BJ (cell line): ENCODE measurements at regions not wholly inside any gene's neighbourhood (a gene's known extent, or its start where the extent isn't known, plus 50 kb on each side); places are given as distances from the start of the nearest gene placed in this dataset.

Experiments used
- CTCF ChIA-PET: fragments of 350-600 bp; formaldehyde crosslinking; extraction: SDS; loops from one replicate; lab custom pipeline; 2021; ENCODE audit warnings: antibody characterized with exemption, inconsistent platforms; lab: Yijun Ruan, JAX
- POLR2A ChIA-PET: fragments of 300-600 bp; sonication (Branson Sonifier 250); formaldehyde crosslinking; extraction: SDS; loops from one replicate; lab custom pipeline; 2021; ENCODE audit warnings: antibody characterized with exemption; lab: Charles Lee
- DNase-seq: peaks from one replicate; pipeline ENCODE4 v3.0.0-alpha.2; 2011; ENCODE audit warnings: low read depth
- H3K27me3 ChIP-seq: 2 replicates; pipeline ENCODE4 v1.6.0; 2011; ENCODE audit warnings: low read length; ENCODE audit not compliant: control insufficient read depth, insufficient read depth
- H3K36me3 ChIP-seq: 2 replicates; pipeline ENCODE4 v1.5.1; 2011; ENCODE audit warnings: low read length; ENCODE audit not compliant: control insufficient read depth, insufficient read depth
- H3K4me3 ChIP-seq: 2 replicates; pipeline ENCODE4 v1.5.1; 2011; ENCODE audit warnings: low read depth, mild to moderate bottlenecking, control low read depth, low read length
- CTCF ChIP-seq: IDR thresholded peaks from 2 replicates; pipeline ENCODE4 v1.5.1; 2011; ENCODE audit warnings: low read depth, mild to moderate bottlenecking, control low read depth, inconsistent platforms, low read length, moderate library complexity; ENCODE audit not compliant: insufficient read depth

GRCh38 chr21:19392390-19392789, 988.8 kb upstream of the TMPRSS15 start:
- POLR2A ChIA-PET, result no interaction called here
- CTCF ChIA-PET, result interaction anchor here (0.5 kb wide), 1 partner anchor 997 kb away, joined by 3 read pairs; no protein-coding TSS in a partner anchor
- DNase-seq, result no peak
- Histone ChIP-seq H3K4me3 (no peak overlapping the region), H3K36me3 (no peaks in the 10 kb centered on the region), H3K27me3 (no peaks in the 10 kb centered on the region)
- no peak for TF ChIP-seq CTCF

GRCh38 chr21:19400223-19400770, 996.7 kb upstream of the TMPRSS15 start:
- no peak for TF ChIP-seq CTCF
- H3K36me3 ChIP-seq, result no peaks in the 10 kb centered on the region
- H3K27me3 ChIP-seq, result no peaks in the 10 kb centered on the region
- CTCF ChIA-PET, result no interaction called here
- POLR2A ChIA-PET, result no interaction called here
- DNase-seq, result no peak
- no peak overlapping the region for H3K4me3 ChIP-seq

GRCh38 chr21:19402870-19403269, 999.3 kb upstream of the TMPRSS15 start:
- DNase-seq, result no peak
- no peaks in the 10 kb centered on the region for H3K36me3 ChIP-seq
- ChIA-PET CTCF (no interaction called here), POLR2A (no interaction called here)
- no peak overlapping the region for H3K4me3 ChIP-seq
- TF ChIP-seq CTCF, result no peak
- H3K27me3 ChIP-seq, result no peaks in the 10 kb centered on the region

- Histone ChIP-seq H3K4me3 (no peak overlapping the region), H3K27me3 (no peaks in the 10 kb centered on the region), H3K36me3 (no peaks in the 10 kb centered on the region)
- POLR2A ChIA-PET, result no interaction called here
- CTCF ChIA-PET, result interaction anchor here (0.6 kb wide), 1 partner anchor 377 kb away, joined by 3 read pairs; no protein-coding TSS in a partner anchor
- no peak for TF ChIP-seq CTCF
- DNase-seq, result no peak
Measured at GRCh38 chr21:19405326-19405725, 1001.7 kb upstream of the TMPRSS15 start.

DNA sequence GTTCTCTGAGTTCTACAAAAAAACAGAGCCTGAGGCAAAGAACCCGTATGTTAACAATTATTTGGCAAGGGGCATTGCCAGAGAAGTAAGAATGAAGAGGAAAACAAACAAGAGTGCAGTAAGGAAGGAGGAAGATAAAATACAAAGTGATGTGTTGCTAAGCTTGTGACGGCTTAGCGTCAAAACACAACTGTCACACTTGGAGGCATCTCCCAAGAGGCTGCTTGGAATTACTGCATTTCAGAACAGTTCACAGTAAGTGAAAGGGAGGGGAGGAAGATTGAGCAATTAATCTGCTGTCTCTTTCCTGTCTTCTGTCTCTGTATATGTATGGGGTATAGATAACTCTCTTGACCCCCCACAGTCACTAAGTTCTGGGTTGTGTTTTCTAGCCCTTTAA, 1017.0 kb upstream of the TMPRSS15 start:
- no peak for DNase-seq
- no peaks in the 10 kb centered on the region for H3K36me3 ChIP-seq
- TF ChIP-seq CTCF, result no peak
- ChIA-PET POLR2A (no interaction called here), CTCF (no interaction called here)
- no peak overlapping the region for H3K4me3 ChIP-seq
- H3K27me3 ChIP-seq, result no peaks in the 10 kb centered on the region
